ENCODE measurements at regions not wholly inside any gene's neighbourhood (a gene's known extent, or its start where the extent isn't known, plus 50 kb on each side); places are given as distances from the start of the nearest gene placed in this dataset.

- TF ChIP-seq EP300 (conservative IDR thresholded peaks at IDR 0.05; ENCODE audit: poor library complexity, severe bottlenecking) (no peak), CTCF (IDR thresholded peaks at IDR 0.05; ENCODE audit: poor library complexity, severe bottlenecking) (no peak), POLR2AphosphoS5 (IDR thresholded peaks at IDR 0.05) (no peak)
Measured at GRCh38 chr3:190988102-190988501, 125.6 kb upstream of the GMNC start.

All from neural cell (in vitro differentiated cells).